Trophoblast cell (in vitro differentiated cells and primary cell): ENCODE measurements at regions not wholly inside any gene's neighbourhood (a gene's known extent, or its start where the extent isn't known, plus 50 kb on each side); places are given as distances from the start of the nearest gene placed in this dataset.

Experiments
- DNase-seq, 2 donors: peaks; one replicate each; pipeline ENCODE4 v3.0.0-alpha.2; 2016
- H2AFZ ChIP-seq: 2 replicates; pipeline ENCODE4 v1.6.1; 2013; ENCODE audit warnings: low read length, moderate library complexity, mild to moderate bottlenecking; ENCODE audit not compliant: insufficient read depth, poor library complexity
- H2AK5ac ChIP-seq: 2 replicates; pipeline ENCODE4 v1.6.1; 2013; ENCODE audit warnings: mild to moderate bottlenecking, low read length
- H2BK120ac ChIP-seq: 2 replicates; pipeline ENCODE4 v1.6.1; 2013; ENCODE audit warnings: low read length, mild to moderate bottlenecking, moderate library complexity; ENCODE audit not compliant: insufficient read depth, poor library complexity
- H2BK12ac ChIP-seq: 2 replicates; pipeline ENCODE4 v1.6.1; 2013; ENCODE audit warnings: mild to moderate bottlenecking, low read length, moderate library complexity
- H2BK5ac ChIP-seq: 2 replicates; pipeline ENCODE4 v1.6.1; 2013; ENCODE audit warnings: low read length, low read depth, moderate library complexity, mild to moderate bottlenecking; ENCODE audit not compliant: poor library complexity
- H3K14ac ChIP-seq: 2 replicates; pipeline ENCODE4 v1.6.1; 2013; ENCODE audit warnings: mild to moderate bottlenecking, low read length
- H3K18ac ChIP-seq: 2 replicates; pipeline ENCODE4 v1.6.1; 2013; ENCODE audit warnings: mild to moderate bottlenecking, low read length
- H3K23ac ChIP-seq: 2 replicates; pipeline ENCODE4 v1.6.1; 2013; ENCODE audit warnings: low read length
- H3K27ac ChIP-seq: 2 replicates; pipeline ENCODE4 v1.5.1; 2013; ENCODE audit warnings: low read depth, mild to moderate bottlenecking, inconsistent platforms, low read length, moderate library complexity
- H3K27me3 ChIP-seq: 2 replicates; pipeline ENCODE4 v1.6.1; 2013; ENCODE audit warnings: inconsistent platforms, mild to moderate bottlenecking, low read length, moderate library complexity; ENCODE audit not compliant: insufficient read depth
- H3K36me3 ChIP-seq, 2 experiments: 1 replicate in 1 of 2; 2 replicates in 1 of 2; pipeline ENCODE4 v1.6.1; 2013; ENCODE audit warnings: low read length in 2 of 2, mild to moderate bottlenecking in 2 of 2, moderate library complexity in 1 of 2; ENCODE audit not compliant: insufficient read depth in 2 of 2, control insufficient read depth in 1 of 2
- H3K4ac ChIP-seq: 2 replicates; pipeline ENCODE4 v1.6.1; 2013; ENCODE audit warnings: low read depth, mild to moderate bottlenecking, low read length, moderate library complexity
- H3K4me1 ChIP-seq, 2 experiments: 1 replicate in 1 of 2; 2 replicates in 1 of 2; pipeline ENCODE4 v1.6.1; 2013; ENCODE audit warnings: low read length in 2 of 2, mild to moderate bottlenecking in 2 of 2, moderate library complexity in 1 of 2; ENCODE audit not compliant: insufficient read depth in 2 of 2, control insufficient read depth in 1 of 2
- H3K4me2 ChIP-seq: 2 replicates; pipeline ENCODE4 v1.6.1; 2013; ENCODE audit warnings: inconsistent platforms, mild to moderate bottlenecking, low read length, moderate library complexity
- H3K4me3 ChIP-seq: 2 replicates; pipeline ENCODE4 v1.5.1; 2013; ENCODE audit warnings: mild to moderate bottlenecking, low read depth, low read length, inconsistent platforms
- H3K79me1 ChIP-seq: one replicate; pipeline ENCODE4 v1.6.1; 2013; ENCODE audit warnings: low read length
- H3K79me2 ChIP-seq: 2 replicates; pipeline ENCODE4 v1.6.1; 2013; ENCODE audit warnings: low read length, mild to moderate bottlenecking; ENCODE audit not compliant: control insufficient read depth, insufficient read depth, poor library complexity
- H3K9ac ChIP-seq: 2 replicates; pipeline ENCODE4 v1.6.1; 2013; ENCODE audit warnings: mild to moderate bottlenecking, low read length
- H3K9me3 ChIP-seq: 2 replicates; pipeline ENCODE4 v1.6.1; 2013; ENCODE audit warnings: low read depth, mild to moderate bottlenecking, control low read depth, inconsistent platforms, low read length; ENCODE audit not compliant: insufficient read depth
- H4K12ac ChIP-seq: 2 replicates; pipeline ENCODE4 v1.6.1; 2013; ENCODE audit warnings: low read depth, mild to moderate bottlenecking, low read length, moderate library complexity
- H4K8ac ChIP-seq: 2 replicates; pipeline ENCODE4 v1.6.1; 2013; ENCODE audit warnings: low read depth, mild to moderate bottlenecking, low read length, moderate library complexity
- H4K91ac ChIP-seq: one replicate; pipeline ENCODE4 v1.6.1; 2013; ENCODE audit warnings: low read depth, mild to moderate bottlenecking, low read length, moderate library complexity
- WGBS: extraction: QIAGEN DNeasy Blood & Tissue Kit; methylation state at CpG from one replicate; pipeline ENCODE4 v1.1.7; 2013; ENCODE audit warnings: missing lambda C conversion rate; ENCODE audit not compliant: insufficient read length, insufficient coverage; ENCODE audit errors: extremely low coverage; 5-methylcytosine and 5-hydroxymethylcytosine counted together

- DNase-seq = no peak
- Histone ChIP-seq H2AFZ (no peak overlapping the region), H3K79me2 (no peaks in the 10 kb centered on the region), H3K4ac (no peak overlapping the region), H4K12ac (no peak overlapping the region), H3K18ac (no peak overlapping the region), H3K14ac (no peak overlapping the region), H2BK5ac (no peak overlapping the region), H3K4me2 (no peak overlapping the region), H3K79me1 (peaks cover 2% of the 10 kb centered on the region), H3K23ac (no peak overlapping the region), H3K9ac (no peak overlapping the region), H3K4me1 (peaks cover 3% of the 10 kb centered on the region in 2 experiments), H2AK5ac (no peak overlapping the region), H4K8ac (no peak overlapping the region), H2BK120ac (no peak overlapping the region), H2BK12ac (no peak overlapping the region), H3K4me3 (no peak overlapping the region), H3K36me3 (no peaks in the 10 kb centered on the region), H3K27ac (no peak overlapping the region), H3K9me3 (no peaks in the 10 kb centered on the region), H3K27me3 (no peaks in the 10 kb centered on the region), H4K91ac (no peak overlapping the region)
- WGBS = no CpG with 5 or more reads among the region's 1 CpG
These were observed 438.0 kb downstream of the OLFM4 start for GRCh38 chr13:53466576-53466975.

GRCh38 chr13:53473397-53473796 lies 444.8 kb downstream of the OLFM4 start:
- DNase-seq = no peak
- no peak overlapping the region for H2AFZ ChIP-seq
- H4K8ac ChIP-seq = no peak overlapping the region
- no peak overlapping the region for H3K14ac ChIP-seq
- H3K27ac ChIP-seq = no peak overlapping the region
- no peak overlapping the region for H2AK5ac ChIP-seq
- H3K23ac ChIP-seq = no peak overlapping the region
- H3K36me3 ChIP-seq = no peaks in the 10 kb centered on the region
- no peak overlapping the region for H2BK5ac ChIP-seq
- H3K4ac ChIP-seq = no peak overlapping the region
- H3K79me1 ChIP-seq = no peaks in the 10 kb centered on the region
- no peak overlapping the region for H3K4me3 ChIP-seq
- no peaks in the 10 kb centered on the region for H3K4me1 ChIP-seq
- H2BK12ac ChIP-seq = no peak overlapping the region
- no peak overlapping the region for H3K9ac ChIP-seq
- peaks cover 1% of the 10 kb centered on the region for H3K9me3 ChIP-seq
- no peak overlapping the region for H2BK120ac ChIP-seq
- no peak overlapping the region for H4K91ac ChIP-seq
- H3K27me3 ChIP-seq = no peaks in the 10 kb centered on the region
- no peaks in the 10 kb centered on the region for H3K79me2 ChIP-seq
- no peak overlapping the region for H3K18ac ChIP-seq
- WGBS = no CpG with 5 or more reads among the region's 4 CpGs
- no peak overlapping the region for H3K4me2 ChIP-seq
- H4K12ac ChIP-seq = no peak overlapping the region

- Histone ChIP-seq H2BK120ac (no peak overlapping the region), H3K27ac (no peak overlapping the region), H3K4me2 (no peak overlapping the region), H4K12ac (no peak overlapping the region), H3K9me3 (peaks cover 1% of the 10 kb centered on the region), H3K4me1 (no peaks in the 10 kb centered on the region), H4K8ac (no peak overlapping the region), H3K14ac (no peak overlapping the region), H3K4ac (no peak overlapping the region), H3K9ac (no peak overlapping the region), H4K91ac (no peak overlapping the region), H3K18ac (no peak overlapping the region), H3K79me2 (no peaks in the 10 kb centered on the region), H2AFZ (no peak overlapping the region), H2BK12ac (no peak overlapping the region), H3K4me3 (no peak overlapping the region), H2AK5ac (no peak overlapping the region), H3K27me3 (no peaks in the 10 kb centered on the region), H3K36me3 (no peaks in the 10 kb centered on the region), H2BK5ac (no peak overlapping the region), H3K23ac (no peak overlapping the region), H3K79me1 (no peaks in the 10 kb centered on the region)
- no peak for DNase-seq
- WGBS = no CpG with 5 or more reads among the region's 2 CpGs
These were observed 446.3 kb downstream of the OLFM4 start for GRCh38 chr13:53474878-53475277.

GRCh38 chr13:53490752-53491151 lies 462.1 kb downstream of the OLFM4 start:
- H3K4me1 ChIP-seq = no peaks in the 10 kb centered on the region
- no peak overlapping the region for H2AFZ ChIP-seq

More at GRCh38 chr13:53490752-53491151, 462.1 kb downstream of the OLFM4 start:
- H3K36me3 ChIP-seq = no peaks in the 10 kb centered on the region
- no peaks in the 10 kb centered on the region for H3K27me3 ChIP-seq
- no peak overlapping the region for H2BK120ac ChIP-seq
- H3K18ac ChIP-seq = no peak overlapping the region
- no peak overlapping the region for H3K4me3 ChIP-seq
- no peak overlapping the region for H3K23ac ChIP-seq
- no peaks in the 10 kb centered on the region for H3K79me2 ChIP-seq
- WGBS = no CpG with 5 or more reads among the region's 5 CpGs
- no peak overlapping the region for H3K27ac ChIP-seq
- H3K9me3 ChIP-seq = no peaks in the 10 kb centered on the region
- no peak for DNase-seq
- no peak overlapping the region for H3K14ac ChIP-seq
- no peak overlapping the region for H4K91ac ChIP-seq
- no peak overlapping the region for H2BK12ac ChIP-seq
- H2AK5ac ChIP-seq = no peak overlapping the region
- no peaks in the 10 kb centered on the region for H3K79me1 ChIP-seq
- no peak overlapping the region for H3K4me2 ChIP-seq
- no peak overlapping the region for H3K4ac ChIP-seq
- H3K9ac ChIP-seq = no peak overlapping the region
- H4K8ac ChIP-seq = no peak overlapping the region
- no peak overlapping the region for H4K12ac ChIP-seq
- H2BK5ac ChIP-seq = no peak overlapping the region
